ENCODE measurements at regions not wholly inside any gene's neighbourhood (a gene's known extent, or its start where the extent isn't known, plus 50 kb on each side); places are given as distances from the start of the nearest gene placed in this dataset.

GRCh38 chr2:36197181-36197971, 158.2 kb upstream of the CRIM1 start:
- TF ChIP-seq CTCF (conservative IDR thresholded peaks at IDR 0.05; ENCODE audit: low read length), result no peak
- no peak for TF ChIP-seq EZH2phosphoT487 (IDR thresholded peaks at IDR 0.05; ENCODE audit: borderline replicate concordance)
